ENCODE measurements at regions not wholly inside any gene's neighbourhood (a gene's known extent, or its start where the extent isn't known, plus 50 kb on each side); places are given as distances from the start of the nearest gene placed in this dataset.

DNA sequence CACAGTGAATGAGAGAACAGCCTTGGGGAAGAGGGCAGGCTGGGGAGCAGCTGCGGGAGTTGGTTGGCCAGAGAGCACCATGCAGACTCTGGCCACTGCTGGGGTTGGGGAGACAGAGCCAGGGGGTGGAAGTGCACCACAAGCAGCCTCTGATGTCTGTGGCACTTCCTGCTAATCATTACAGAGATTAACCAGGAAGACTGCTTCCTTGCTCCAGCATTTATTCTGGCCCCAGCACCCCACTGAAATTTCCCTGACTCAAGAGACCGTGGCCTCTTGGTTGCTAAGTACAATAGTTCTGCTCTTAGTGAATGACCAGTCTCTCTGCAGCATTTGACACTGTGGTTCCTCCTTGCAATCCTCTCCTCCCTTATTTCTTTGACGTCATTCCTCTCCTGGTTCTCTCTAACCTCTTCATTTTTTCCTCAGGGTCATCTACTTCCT is 266.2 kb upstream of the ROPN1 start:
- TF ChIP-seq, protein P1, sequence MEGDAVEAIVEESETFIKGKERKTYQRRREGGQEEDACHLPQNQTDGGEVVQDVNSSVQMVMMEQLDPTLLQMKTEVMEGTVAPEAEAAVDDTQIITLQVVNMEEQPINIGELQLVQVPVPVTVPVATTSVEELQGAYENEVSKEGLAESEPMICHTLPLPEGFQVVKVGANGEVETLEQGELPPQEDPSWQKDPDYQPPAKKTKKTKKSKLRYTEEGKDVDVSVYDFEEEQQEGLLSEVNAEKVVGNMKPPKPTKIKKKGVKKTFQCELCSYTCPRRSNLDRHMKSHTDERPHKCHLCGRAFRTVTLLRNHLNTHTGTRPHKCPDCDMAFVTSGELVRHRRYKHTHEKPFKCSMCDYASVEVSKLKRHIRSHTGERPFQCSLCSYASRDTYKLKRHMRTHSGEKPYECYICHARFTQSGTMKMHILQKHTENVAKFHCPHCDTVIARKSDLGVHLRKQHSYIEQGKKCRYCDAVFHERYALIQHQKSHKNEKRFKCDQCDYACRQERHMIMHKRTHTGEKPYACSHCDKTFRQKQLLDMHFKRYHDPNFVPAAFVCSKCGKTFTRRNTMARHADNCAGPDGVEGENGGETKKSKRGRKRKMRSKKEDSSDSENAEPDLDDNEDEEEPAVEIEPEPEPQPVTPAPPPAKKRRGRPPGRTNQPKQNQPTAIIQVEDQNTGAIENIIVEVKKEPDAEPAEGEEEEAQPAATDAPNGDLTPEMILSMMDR (IDR thresholded peaks at IDR 0.05), result no peak
- no peak for TF ChIP-seq POLR2AphosphoS5 (IDR thresholded peaks at IDR 0.05)
